ENCODE measurements at regions not wholly inside any gene's neighbourhood (a gene's known extent, or its start where the extent isn't known, plus 50 kb on each side); places are given as distances from the start of the nearest gene placed in this dataset.

DNA sequence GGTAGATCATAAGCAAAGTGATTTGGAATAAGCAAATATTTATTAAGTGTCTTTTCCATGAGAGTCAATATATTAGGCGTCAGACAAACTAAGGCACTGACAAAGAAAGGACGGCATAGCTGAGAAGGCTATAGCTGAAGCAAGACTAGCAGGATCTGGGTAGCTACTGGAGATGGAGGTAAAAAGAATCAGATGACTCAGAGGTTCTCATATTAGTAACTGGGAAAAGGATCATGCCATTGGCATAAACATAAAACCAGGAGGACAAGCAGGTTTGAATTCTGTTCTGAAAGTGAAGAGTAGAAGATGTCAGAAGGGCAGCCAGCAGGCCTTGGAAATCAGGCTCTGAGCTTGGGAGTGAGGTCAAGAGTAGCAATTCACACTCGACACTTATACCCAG is 531.9 kb downstream of the PTPRC start:
- no peak for DNase-seq

- no peak for DNase-seq
Measured at GRCh38 chr1:199172171-199173124, 533.6 kb downstream of the PTPRC start.

DNA sequence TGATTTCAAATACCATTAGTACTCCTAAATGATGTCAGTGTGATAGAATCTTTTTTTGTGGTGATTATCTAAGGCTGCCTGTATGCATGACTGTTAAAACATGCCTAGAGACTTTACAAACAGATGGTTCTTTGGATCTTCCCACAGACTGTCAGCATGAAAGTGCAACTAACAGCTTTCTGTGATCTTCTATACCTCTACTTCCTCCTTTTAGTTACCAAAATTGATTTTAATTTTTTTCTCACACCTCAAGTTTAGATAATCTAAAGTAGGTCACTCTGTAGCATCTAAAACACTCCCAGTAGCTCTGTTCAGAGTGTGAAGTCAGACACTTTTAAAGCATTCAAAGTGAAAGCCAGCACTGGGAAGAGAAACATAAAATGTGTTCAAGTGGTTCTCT is 534.5 kb downstream of the PTPRC start:
- DNase-seq, result peak; percentile 83

- DNase-seq, result no peak
Measured at GRCh38 chr1:199174336-199174735, 535.5 kb downstream of the PTPRC start.

GRCh38 chr1:199176713-199177112 is 537.9 kb downstream of the PTPRC start:
- no peak for DNase-seq

DNA sequence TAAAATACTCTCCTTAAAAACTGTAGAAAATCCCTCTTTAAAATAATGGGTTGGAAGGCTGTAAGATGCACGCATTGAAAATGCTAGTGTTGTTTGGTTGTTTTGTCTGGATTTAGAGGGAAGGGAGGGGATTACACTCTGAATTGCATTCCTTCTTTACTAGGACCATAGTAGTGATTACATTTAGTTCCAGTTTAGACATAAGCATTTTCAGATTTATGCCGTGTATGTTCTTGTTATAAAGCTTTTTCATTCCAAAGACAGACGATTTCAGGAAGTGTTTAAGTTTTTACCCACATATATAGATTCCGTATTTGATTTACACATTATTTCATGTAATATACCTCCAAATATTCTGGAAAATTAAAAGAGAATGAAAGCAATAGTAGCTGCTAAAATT is 538.4 kb downstream of the PTPRC start:
- DNase-seq, result no peak

- no peak for DNase-seq
Measured at GRCh38 chr1:199178646-199179045, 539.8 kb downstream of the PTPRC start.

- DNase-seq, result peak; percentile 68
Measured at GRCh38 chr1:199182186-199182843, 543.5 kb downstream of the PTPRC start.

- DNase-seq, result no peak
Measured at GRCh38 chr1:199184180-199184579, 545.3 kb downstream of the PTPRC start.

GRCh38 chr1:199194862-199195261 is 556.0 kb downstream of the PTPRC start:
- no peak for DNase-seq

DNA sequence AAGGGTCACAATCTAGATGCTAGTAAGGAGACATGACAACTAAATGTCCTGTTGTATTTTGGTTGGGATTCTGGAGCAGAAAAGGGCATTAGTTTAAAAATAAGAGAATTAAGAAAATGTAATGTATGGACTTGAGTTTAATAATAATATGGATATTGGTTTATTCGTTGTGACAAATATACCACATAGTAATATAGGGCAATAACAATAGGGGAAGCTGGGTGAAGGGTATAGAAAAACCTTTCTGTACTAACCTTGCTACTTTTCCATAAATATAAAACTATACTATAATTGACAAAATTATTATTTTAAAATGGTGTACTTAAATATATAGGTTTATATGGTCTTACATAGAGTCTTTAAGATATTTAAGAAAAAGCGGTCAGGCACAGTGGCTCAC is 558.9 kb downstream of the PTPRC start:
- DNase-seq, result no peak

- no peak for DNase-seq
Measured at GRCh38 chr1:199202331-199202730, 563.5 kb downstream of the PTPRC start.

DNA sequence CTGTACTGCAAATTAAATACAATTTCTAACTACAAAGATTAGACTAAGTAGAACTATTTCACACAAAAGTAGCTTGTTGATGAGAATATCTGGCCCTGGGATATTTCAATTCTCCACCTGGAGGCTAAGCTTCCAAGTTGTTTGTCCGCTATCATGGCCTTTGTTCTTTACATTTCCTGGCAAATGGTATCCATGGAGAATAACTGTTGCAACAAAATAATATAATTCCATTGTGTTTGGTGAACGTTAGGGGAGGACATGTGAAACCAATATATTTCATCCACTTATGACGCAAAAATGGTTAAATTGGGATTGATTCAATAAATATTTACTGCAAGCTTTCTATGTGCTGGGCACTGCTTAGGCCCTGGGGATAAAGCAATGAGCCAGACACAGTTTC is 565.4 kb downstream of the PTPRC start:
- no peak for DNase-seq

DNA sequence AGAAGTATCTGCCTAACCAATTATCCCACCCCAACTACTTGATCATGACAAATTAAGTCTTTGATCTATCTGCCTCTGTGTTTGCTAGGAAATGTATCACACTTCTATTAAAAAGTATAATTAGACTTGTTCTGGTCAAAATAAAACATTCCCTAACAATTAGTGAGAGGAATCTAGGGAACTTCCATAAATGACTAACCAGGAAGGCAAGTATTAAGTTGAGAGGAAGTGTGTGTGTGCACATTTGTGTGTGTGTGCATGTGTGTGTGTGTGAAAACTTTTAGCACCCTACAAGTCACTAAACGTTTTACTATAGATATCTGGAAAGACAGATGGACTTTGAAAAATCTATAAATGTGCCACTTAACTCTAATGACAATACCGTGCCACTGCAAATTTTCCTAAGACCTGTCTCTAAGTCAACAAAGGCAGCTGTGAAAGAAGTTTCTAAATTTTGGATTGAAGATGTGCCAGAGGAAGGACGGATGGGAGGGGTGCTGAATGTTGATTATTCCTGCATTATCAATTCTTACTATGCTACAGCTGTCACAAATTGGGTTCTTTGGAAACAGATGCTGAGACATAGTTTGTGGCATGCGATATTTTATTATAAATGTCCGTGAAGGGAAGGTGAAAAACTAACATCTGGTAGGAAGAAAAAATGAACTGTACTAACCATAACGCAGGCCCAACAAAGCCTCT is 567.1 kb downstream of the PTPRC start:
- no peak for DNase-seq

DNA sequence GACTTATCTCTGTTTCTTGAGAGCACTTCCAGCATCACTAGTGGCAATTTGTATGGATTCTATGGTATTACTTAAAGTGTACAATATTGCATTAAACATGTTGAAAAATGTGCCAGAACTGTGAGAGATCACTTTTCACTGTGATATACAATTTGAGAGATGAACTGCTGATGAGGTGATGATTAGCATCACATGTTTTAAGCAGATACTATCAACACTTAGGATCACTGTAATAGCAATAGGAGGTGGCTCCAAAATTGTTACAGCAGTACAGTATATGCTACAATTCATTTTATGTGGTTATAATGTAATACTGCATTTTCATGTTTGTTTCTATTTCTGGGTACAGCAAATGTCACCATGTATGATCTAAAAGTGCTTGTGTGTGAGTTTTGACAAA is 570.0 kb downstream of the PTPRC start:
- DNase-seq, result no peak

DNA sequence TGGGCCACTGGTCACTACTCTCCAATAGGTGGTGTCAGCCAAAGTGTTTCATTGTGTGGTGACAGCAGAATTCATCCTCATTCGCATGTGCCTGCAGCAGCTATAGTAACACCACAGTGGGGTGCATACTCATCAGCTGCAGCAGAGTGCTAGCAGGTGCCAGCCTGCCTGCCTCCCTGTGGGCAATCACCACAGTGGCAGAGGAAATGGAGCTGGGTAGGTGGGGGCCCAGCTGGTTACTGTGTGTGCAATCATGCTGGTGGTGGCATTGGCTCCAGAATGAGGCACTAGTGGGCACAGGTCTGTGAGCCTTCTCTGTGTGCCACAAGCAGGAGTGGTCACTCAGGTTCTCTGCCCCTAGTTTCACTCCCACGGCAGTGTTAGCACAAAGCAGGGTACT is 579.2 kb downstream of the PTPRC start:
- DNase-seq, result no peak

DNA sequence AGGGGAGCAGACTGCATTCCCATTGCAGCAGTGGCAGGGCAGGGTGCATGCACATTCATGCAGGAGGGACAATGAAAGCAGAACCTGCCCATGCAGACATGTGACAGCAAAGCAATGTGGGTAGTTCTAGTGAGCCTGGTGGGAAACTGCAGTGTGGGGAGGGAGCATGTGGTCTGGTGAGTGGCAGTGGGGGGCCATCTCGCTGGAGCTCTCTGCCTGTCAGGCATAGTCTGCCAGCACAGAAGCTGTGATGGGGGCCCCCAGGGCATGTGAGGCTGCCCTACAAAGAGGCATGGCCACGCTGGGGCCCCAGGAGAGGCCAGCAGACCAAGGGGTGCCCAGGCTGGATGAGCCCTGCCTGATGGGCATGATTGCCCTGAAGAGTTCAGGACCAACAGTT is 579.7 kb downstream of the PTPRC start:
- no peak for DNase-seq

DNA sequence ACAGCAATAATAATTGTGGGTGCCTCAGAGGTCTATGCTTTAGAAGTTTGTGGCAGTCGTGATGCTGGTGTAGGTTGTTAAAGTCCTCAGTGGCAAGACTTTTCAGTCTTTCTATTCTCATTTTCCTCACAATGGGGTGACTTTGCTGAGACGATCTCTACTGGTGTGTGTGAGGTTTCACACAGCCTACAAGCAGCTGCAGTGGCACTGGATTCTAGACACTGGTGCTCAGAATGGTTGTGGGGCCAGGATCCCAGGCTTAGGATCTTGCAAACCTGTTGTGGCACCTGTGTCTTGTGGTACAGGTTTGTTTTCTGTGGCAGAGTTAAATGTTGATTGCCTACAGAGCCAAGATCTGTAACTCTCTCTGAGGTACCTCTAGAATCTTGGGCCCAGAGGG is 581.2 kb downstream of the PTPRC start:
- no peak for DNase-seq

- no peak for DNase-seq
Measured at GRCh38 chr1:199221371-199222150, 582.7 kb downstream of the PTPRC start.

GRCh38 chr1:199223936-199224335 is 585.1 kb downstream of the PTPRC start:
- DNase-seq, result no peak

DNA sequence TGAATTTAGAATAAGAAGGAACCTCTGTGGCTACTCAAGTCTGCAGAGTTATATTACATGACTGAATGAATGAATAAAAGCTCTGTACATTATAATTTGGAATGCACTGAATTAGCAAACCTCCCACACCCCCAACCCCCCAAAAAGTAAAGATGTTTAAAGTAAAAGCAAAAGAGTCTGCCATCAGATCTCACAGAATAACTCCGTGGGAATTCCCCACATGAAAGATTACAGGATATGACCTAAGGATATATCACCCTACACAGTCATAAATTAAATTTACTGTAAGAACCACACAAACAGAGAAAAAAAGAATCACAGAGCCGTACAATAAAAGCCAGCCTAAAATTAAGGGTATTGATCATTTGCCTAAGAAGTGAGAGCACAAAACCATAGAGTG is 587.3 kb downstream of the PTPRC start:
- DNase-seq, result no peak

GRCh38 chr1:199242147-199242546 is 603.3 kb downstream of the PTPRC start:
- peak; percentile 83 for DNase-seq

GRCh38 chr1:199242601-199243000 is 603.8 kb downstream of the PTPRC start:
- DNase-seq, result no peak

Data from MV-4-11 (cell line).